ENCODE measurements at regions not wholly inside any gene's neighbourhood (a gene's known extent, or its start where the extent isn't known, plus 50 kb on each side); places are given as distances from the start of the nearest gene placed in this dataset.

DNA sequence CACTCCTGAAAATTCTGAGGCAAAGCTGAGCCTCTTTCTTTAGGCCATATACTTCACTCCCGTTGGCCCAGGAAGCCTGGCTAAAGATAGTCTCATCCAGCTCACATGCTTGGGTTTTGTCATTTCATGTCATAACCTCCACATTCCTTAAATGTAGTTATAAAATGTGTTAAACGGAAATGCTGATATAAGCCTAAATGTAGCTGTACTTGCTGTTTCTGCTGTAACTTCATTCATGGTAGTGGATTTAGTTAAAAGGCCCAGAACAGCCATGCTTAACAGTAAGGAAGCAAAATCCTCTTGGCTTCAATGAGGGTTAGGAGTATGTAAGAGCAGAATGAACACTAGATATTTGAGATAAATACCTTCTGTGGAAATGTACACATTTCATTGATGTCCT is 135.8 kb upstream of the TMEM161B start:
- TF ChIP-seq EZH2phosphoT487 (IDR thresholded peaks at IDR 0.05; ENCODE audit: borderline replicate concordance): no peak
- TF ChIP-seq, protein P1, sequence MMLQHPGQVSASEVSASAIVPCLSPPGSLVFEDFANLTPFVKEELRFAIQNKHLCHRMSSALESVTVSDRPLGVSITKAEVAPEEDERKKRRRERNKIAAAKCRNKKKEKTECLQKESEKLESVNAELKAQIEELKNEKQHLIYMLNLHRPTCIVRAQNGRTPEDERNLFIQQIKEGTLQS (IDR thresholded peaks at IDR 0.05): no peak
- TF ChIP-seq POLR2A (IDR thresholded peaks at IDR 0.05; ENCODE audit: borderline replicate concordance, extremely low read depth, insufficient read depth, insufficient read length): no peak
- TF ChIP-seq, protein P2, sequence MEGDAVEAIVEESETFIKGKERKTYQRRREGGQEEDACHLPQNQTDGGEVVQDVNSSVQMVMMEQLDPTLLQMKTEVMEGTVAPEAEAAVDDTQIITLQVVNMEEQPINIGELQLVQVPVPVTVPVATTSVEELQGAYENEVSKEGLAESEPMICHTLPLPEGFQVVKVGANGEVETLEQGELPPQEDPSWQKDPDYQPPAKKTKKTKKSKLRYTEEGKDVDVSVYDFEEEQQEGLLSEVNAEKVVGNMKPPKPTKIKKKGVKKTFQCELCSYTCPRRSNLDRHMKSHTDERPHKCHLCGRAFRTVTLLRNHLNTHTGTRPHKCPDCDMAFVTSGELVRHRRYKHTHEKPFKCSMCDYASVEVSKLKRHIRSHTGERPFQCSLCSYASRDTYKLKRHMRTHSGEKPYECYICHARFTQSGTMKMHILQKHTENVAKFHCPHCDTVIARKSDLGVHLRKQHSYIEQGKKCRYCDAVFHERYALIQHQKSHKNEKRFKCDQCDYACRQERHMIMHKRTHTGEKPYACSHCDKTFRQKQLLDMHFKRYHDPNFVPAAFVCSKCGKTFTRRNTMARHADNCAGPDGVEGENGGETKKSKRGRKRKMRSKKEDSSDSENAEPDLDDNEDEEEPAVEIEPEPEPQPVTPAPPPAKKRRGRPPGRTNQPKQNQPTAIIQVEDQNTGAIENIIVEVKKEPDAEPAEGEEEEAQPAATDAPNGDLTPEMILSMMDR (IDR thresholded peaks at IDR 0.05 in 2 of 3, conservative IDR thresholded peaks at IDR 0.05 in 1 of 3; ENCODE audit: borderline replicate concordance in 1 of 3, insufficient read depth in 1 of 3, low read depth in 2 of 3, low read length in 2 of 3): no peak
- TF ChIP-seq CEBPB (IDR thresholded peaks at IDR 0.05; ENCODE audit: low read depth): no peak
- no peak for TF ChIP-seq POLR2AphosphoS5 (IDR thresholded peaks at IDR 0.05; ENCODE audit: low read depth, low read length)
- TF ChIP-seq, protein P3, sequence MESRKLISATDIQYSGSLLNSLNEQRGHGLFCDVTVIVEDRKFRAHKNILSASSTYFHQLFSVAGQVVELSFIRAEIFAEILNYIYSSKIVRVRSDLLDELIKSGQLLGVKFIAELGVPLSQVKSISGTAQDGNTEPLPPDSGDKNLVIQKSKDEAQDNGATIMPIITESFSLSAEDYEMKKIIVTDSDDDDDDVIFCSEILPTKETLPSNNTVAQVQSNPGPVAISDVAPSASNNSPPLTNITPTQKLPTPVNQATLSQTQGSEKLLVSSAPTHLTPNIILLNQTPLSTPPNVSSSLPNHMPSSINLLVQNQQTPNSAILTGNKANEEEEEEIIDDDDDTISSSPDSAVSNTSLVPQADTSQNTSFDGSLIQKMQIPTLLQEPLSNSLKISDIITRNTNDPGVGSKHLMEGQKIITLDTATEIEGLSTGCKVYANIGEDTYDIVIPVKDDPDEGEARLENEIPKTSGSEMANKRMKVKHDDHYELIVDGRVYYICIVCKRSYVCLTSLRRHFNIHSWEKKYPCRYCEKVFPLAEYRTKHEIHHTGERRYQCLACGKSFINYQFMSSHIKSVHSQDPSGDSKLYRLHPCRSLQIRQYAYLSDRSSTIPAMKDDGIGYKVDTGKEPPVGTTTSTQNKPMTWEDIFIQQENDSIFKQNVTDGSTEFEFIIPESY (IDR thresholded peaks at IDR 0.05; ENCODE audit: extremely low read depth, insufficient replicate concordance, low read length): no peak
- TF ChIP-seq, protein P4, sequence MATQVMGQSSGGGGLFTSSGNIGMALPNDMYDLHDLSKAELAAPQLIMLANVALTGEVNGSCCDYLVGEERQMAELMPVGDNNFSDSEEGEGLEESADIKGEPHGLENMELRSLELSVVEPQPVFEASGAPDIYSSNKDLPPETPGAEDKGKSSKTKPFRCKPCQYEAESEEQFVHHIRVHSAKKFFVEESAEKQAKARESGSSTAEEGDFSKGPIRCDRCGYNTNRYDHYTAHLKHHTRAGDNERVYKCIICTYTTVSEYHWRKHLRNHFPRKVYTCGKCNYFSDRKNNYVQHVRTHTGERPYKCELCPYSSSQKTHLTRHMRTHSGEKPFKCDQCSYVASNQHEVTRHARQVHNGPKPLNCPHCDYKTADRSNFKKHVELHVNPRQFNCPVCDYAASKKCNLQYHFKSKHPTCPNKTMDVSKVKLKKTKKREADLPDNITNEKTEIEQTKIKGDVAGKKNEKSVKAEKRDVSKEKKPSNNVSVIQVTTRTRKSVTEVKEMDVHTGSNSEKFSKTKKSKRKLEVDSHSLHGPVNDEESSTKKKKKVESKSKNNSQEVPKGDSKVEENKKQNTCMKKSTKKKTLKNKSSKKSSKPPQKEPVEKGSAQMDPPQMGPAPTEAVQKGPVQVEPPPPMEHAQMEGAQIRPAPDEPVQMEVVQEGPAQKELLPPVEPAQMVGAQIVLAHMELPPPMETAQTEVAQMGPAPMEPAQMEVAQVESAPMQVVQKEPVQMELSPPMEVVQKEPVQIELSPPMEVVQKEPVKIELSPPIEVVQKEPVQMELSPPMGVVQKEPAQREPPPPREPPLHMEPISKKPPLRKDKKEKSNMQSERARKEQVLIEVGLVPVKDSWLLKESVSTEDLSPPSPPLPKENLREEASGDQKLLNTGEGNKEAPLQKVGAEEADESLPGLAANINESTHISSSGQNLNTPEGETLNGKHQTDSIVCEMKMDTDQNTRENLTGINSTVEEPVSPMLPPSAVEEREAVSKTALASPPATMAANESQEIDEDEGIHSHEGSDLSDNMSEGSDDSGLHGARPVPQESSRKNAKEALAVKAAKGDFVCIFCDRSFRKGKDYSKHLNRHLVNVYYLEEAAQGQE (IDR thresholded peaks at IDR 0.05; ENCODE audit: low read depth): no peak
- TF ChIP-seq YY1 (IDR thresholded peaks at IDR 0.05; ENCODE audit: extremely low read depth, insufficient replicate concordance, low read depth, low read length): no peak
- no peak for TF ChIP-seq ZFX (IDR thresholded peaks at IDR 0.05)
- TF ChIP-seq CBX3 (IDR thresholded peaks at IDR 0.05; ENCODE audit: low read depth): no peak
- TF ChIP-seq, protein P5, sequence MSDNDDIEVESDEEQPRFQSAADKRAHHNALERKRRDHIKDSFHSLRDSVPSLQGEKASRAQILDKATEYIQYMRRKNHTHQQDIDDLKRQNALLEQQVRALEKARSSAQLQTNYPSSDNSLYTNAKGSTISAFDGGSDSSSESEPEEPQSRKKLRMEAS (IDR thresholded peaks at IDR 0.05): no peak
